ENCODE measurements at regions not wholly inside any gene's neighbourhood (a gene's known extent, or its start where the extent isn't known, plus 50 kb on each side); places are given as distances from the start of the nearest gene placed in this dataset.

DNA sequence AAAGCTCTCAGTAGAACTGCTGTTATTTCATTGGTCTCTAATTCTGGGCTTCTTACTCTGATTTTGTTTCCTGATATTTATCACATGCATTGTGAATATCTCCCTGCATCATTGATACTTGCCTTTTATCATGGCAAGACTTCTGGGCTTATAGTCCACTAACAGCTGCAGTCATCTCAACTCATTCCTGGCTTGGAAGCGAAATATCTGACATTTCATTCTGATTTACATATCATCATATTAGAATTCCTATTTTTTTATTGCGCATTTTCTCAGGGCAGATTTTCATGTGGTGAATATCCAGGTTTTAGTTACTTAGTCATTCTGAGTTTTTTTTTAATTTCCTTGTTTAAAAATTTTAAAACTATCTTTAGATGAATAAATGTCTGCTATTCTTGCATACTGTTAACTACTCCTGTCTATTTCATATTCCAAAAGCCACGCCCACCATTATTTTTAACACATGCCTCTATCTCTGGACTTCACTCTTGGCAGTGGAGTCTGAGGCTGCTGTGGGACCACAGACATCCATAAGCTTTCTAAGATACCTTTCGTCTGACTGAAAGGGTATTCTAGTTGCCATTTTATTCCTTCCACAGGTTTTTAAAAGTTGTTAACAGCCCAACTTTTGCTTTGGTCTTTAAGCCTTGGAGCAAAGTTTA, 164.5 kb downstream of the IRS1 start:
- Mint-ChIP-seq H3K36me3 (ENCODE audit: low read depth) (peaks cover 2% of the 10 kb centered on the region; the same call in 1 of the 3 replicates), H3K27ac (no peak overlapping the region), H3K4me3 (no peak overlapping the region), H3K9me3 (peaks cover 6% of the 10 kb centered on the region), H3K4me1 (no peaks in the 10 kb centered on the region), H3K27me3 (ENCODE audit: insufficient read depth, low read depth, poor library complexity) (peaks cover 6% of the 10 kb centered on the region)
- Histone ChIP-seq H3K9me2 (ENCODE audit: insufficient read depth) (no peaks in the 10 kb centered on the region; the same call in 1 of the 2 replicates), H4K20me1 (replicated peaks; ENCODE audit: insufficient read depth) (no peaks in the 10 kb centered on the region), H3K4me2 (no peak overlapping the region), H3K36me3 (ENCODE audit: insufficient read depth) (no peaks in the 10 kb centered on the region), H3K27me3 (ENCODE audit: insufficient read depth) (no peaks in the 10 kb centered on the region), H3K4me3 (no peak overlapping the region), H3F3A (replicated peaks; ENCODE audit: low read depth) (no peaks in the 10 kb centered on the region), H3K79me2 (replicated peaks; ENCODE audit: insufficient read depth) (no peaks in the 10 kb centered on the region), H3K27ac (ENCODE audit: low read depth) (no peak overlapping the region), H2AFZ (no peak overlapping the region), H3K4me1 (ENCODE audit: insufficient read depth) (no peaks in the 10 kb centered on the region)
- ATAC-seq (no peak), DNase-seq (ENCODE audit: low spot score) (no peak)
- TF ChIP-seq STAT1 (IDR thresholded peaks at IDR 0.05; ENCODE audit: unreplicated experiment) (no peak), CTCF (conservative IDR thresholded peaks at IDR 0.05; ENCODE audit: low read depth in 2 of 2) (no peak), ZNF114 (CRISPR knock-in tag; IDR thresholded peaks at IDR 0.05) (no peak), ZNF462 (CRISPR knock-in tag; IDR thresholded peaks at IDR 0.05) (no peak), ZNF331 (CRISPR knock-in tag; IDR thresholded peaks at IDR 0.05; ENCODE audit: low read depth) (no peak), JUNB (IDR thresholded peaks at IDR 0.05; ENCODE audit: unreplicated experiment) (no peak)
- TF ChIP-seq, protein P1, sequence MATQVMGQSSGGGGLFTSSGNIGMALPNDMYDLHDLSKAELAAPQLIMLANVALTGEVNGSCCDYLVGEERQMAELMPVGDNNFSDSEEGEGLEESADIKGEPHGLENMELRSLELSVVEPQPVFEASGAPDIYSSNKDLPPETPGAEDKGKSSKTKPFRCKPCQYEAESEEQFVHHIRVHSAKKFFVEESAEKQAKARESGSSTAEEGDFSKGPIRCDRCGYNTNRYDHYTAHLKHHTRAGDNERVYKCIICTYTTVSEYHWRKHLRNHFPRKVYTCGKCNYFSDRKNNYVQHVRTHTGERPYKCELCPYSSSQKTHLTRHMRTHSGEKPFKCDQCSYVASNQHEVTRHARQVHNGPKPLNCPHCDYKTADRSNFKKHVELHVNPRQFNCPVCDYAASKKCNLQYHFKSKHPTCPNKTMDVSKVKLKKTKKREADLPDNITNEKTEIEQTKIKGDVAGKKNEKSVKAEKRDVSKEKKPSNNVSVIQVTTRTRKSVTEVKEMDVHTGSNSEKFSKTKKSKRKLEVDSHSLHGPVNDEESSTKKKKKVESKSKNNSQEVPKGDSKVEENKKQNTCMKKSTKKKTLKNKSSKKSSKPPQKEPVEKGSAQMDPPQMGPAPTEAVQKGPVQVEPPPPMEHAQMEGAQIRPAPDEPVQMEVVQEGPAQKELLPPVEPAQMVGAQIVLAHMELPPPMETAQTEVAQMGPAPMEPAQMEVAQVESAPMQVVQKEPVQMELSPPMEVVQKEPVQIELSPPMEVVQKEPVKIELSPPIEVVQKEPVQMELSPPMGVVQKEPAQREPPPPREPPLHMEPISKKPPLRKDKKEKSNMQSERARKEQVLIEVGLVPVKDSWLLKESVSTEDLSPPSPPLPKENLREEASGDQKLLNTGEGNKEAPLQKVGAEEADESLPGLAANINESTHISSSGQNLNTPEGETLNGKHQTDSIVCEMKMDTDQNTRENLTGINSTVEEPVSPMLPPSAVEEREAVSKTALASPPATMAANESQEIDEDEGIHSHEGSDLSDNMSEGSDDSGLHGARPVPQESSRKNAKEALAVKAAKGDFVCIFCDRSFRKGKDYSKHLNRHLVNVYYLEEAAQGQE (IDR thresholded peaks at IDR 0.05; ENCODE audit: unreplicated experiment): no peak
